ENCODE measurements at regions not wholly inside any gene's neighbourhood (a gene's known extent, or its start where the extent isn't known, plus 50 kb on each side); places are given as distances from the start of the nearest gene placed in this dataset.

DNA sequence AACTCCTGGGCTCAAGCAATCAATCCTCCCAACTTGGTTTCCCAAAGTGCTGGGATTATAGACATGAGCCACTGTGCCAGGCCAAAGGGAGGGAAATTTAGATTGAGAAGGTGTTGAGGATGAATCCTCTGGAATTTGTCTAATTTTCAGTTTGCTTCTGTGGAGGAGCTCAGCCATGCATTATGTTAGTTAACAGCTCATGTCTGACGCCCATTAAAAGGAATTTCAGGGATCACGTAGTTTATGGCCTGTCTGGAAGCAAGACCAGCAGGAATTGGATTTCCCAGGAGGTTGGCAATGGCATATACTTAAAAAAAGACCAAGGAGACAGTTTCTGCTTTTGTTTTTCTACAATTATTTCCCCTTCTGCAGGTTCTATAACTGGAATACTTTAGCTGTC, 165.7 kb downstream of the OTUD1 start:
- H3K36me3 ChIP-seq (ENCODE audit: control insufficient read depth in 4 of 4, insufficient read depth in 4 of 4, low read length in 3 of 4), result no peaks in the 10 kb centered on the region
- 94% methylated on average over 2 of the region's 2 CpGs for whole genome bisulfite sequencing (ENCODE audit: insufficient coverage)
- no peak overlapping the region for H3K27ac ChIP-seq (ENCODE audit: insufficient read depth in 1 of 2, low read depth in 1 of 2, low read length in 2 of 2, poor library complexity in 1 of 2, severe bottlenecking in 2 of 2)
- ChIA-PET POLR2A (no interaction called here), CTCF (interaction anchor here (0.6 kb wide), 1 partner anchor 359 kb away, joined by 3 read pairs; no protein-coding TSS in a partner anchor)
- H3K27me3 ChIP-seq (replicated peaks in 2 of 5; ENCODE audit: control insufficient read depth in 4 of 5, insufficient read depth in 5 of 5, low read length in 4 of 5), result peaks cover 0 to 2% (median 0%) of the 10 kb centered on the region in 5 experiments
- H3K4me1 ChIP-seq (ENCODE audit: control extremely low read depth in 1 of 4, control insufficient read depth in 4 of 4, insufficient read depth in 4 of 4, low read length in 3 of 4), result no peaks in the 10 kb centered on the region
- H3K4me3 ChIP-seq (ENCODE audit: control insufficient read depth in 1 of 7, extremely low read depth in 1 of 7, insufficient read depth in 4 of 7, low read depth in 2 of 7, low read length in 6 of 7), result no peak overlapping the region
- H3K9me3 ChIP-seq (ENCODE audit: control extremely low read depth in 1 of 5, control insufficient read depth in 4 of 5, insufficient read depth in 2 of 5, low read depth in 1 of 5, low read length in 4 of 5), result no peaks in the 10 kb centered on the region
- DNase-seq, result no peak

DNA sequence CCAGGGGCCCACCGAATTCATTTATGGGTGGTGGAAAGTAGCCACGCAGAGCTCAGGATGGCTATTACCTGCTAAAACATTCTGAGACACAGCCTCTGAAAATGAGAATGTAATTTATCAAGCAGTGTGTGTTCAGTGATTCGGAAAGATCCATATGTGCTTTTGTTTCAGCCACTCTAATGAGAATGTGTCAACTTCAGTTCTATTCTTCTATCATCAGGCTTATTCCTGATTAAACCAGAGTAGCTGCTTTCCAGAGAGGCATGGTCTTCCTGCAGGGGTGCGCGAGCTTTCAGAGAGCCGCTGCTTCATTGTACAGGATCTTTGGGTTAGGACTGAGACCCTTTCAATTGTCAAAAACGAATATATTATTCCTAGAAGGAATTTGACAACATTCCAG, 167.6 kb downstream of the OTUD1 start:
- POLR2A ChIA-PET, result no interaction called here
- CTCF ChIA-PET, result no interaction called here
- no peak overlapping the region for H3K4me3 ChIP-seq (ENCODE audit: control insufficient read depth in 1 of 7, extremely low read depth in 1 of 7, insufficient read depth in 4 of 7, low read depth in 2 of 7, low read length in 6 of 7)
- DNase-seq, result no peak
- no peaks in the 10 kb centered on the region for H3K36me3 ChIP-seq (ENCODE audit: control insufficient read depth in 4 of 4, insufficient read depth in 4 of 4, low read length in 3 of 4)
- H3K9me3 ChIP-seq (ENCODE audit: control extremely low read depth in 1 of 5, control insufficient read depth in 4 of 5, insufficient read depth in 2 of 5, low read depth in 1 of 5, low read length in 4 of 5), result no peaks in the 10 kb centered on the region
- 100% methylated on average over 5 of the region's 7 CpGs for WGBS (ENCODE audit: insufficient coverage)
- H3K27ac ChIP-seq (ENCODE audit: insufficient read depth in 1 of 2, low read depth in 1 of 2, low read length in 2 of 2, poor library complexity in 1 of 2, severe bottlenecking in 2 of 2), result no peak overlapping the region
- H3K27me3 ChIP-seq (replicated peaks in 2 of 5; ENCODE audit: control insufficient read depth in 4 of 5, insufficient read depth in 5 of 5, low read length in 4 of 5), result peaks cover 0 to 2% (median 0%) of the 10 kb centered on the region in 5 experiments
- no peaks in the 10 kb centered on the region for H3K4me1 ChIP-seq (ENCODE audit: control extremely low read depth in 1 of 4, control insufficient read depth in 4 of 4, insufficient read depth in 4 of 4, low read length in 3 of 4)

DNA sequence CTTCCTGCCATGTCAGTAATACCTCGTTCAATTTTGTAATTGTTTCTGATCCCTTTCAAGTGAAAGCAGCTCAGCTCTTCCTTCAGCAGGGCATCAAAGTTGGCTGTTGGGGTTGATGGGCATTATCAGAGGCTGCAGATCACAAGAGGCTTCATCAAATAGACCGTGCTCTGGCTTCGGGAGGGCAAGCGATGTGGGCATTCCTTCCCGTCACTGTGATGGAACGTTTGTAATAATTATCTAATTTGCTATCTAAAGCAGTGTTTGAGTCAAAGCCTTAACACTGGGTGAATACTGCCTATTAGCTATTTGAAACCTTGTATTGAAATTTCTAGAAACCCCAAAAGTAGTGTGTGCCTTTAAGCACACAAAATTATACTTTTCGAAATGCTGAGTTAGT, 170.1 kb downstream of the OTUD1 start:
- CTCF ChIA-PET, result no interaction called here
- Histone ChIP-seq H3K9me3 (ENCODE audit: control extremely low read depth in 1 of 5, control insufficient read depth in 4 of 5, insufficient read depth in 2 of 5, low read depth in 1 of 5, low read length in 4 of 5) (no peaks in the 10 kb centered on the region), H3K36me3 (ENCODE audit: control insufficient read depth in 4 of 4, insufficient read depth in 4 of 4, low read length in 3 of 4) (no peaks in the 10 kb centered on the region), H3K4me3 (ENCODE audit: control insufficient read depth in 1 of 7, extremely low read depth in 1 of 7, insufficient read depth in 4 of 7, low read depth in 2 of 7, low read length in 6 of 7) (no peak overlapping the region), H3K27ac (ENCODE audit: insufficient read depth in 1 of 2, low read depth in 1 of 2, low read length in 2 of 2, poor library complexity in 1 of 2, severe bottlenecking in 2 of 2) (no peak overlapping the region), H3K4me1 (ENCODE audit: control extremely low read depth in 1 of 4, control insufficient read depth in 4 of 4, insufficient read depth in 4 of 4, low read length in 3 of 4) (no peaks in the 10 kb centered on the region), H3K27me3 (replicated peaks in 2 of 5; ENCODE audit: control insufficient read depth in 4 of 5, insufficient read depth in 5 of 5, low read length in 4 of 5) (peaks cover 0 to 2% (median 0%) of the 10 kb centered on the region in 5 experiments)
- POLR2A ChIA-PET, result no interaction called here
- DNase-seq, result no peak
- 97% methylated on average over 5 of the region's 7 CpGs for whole genome bisulfite sequencing (ENCODE audit: insufficient coverage)

DNA sequence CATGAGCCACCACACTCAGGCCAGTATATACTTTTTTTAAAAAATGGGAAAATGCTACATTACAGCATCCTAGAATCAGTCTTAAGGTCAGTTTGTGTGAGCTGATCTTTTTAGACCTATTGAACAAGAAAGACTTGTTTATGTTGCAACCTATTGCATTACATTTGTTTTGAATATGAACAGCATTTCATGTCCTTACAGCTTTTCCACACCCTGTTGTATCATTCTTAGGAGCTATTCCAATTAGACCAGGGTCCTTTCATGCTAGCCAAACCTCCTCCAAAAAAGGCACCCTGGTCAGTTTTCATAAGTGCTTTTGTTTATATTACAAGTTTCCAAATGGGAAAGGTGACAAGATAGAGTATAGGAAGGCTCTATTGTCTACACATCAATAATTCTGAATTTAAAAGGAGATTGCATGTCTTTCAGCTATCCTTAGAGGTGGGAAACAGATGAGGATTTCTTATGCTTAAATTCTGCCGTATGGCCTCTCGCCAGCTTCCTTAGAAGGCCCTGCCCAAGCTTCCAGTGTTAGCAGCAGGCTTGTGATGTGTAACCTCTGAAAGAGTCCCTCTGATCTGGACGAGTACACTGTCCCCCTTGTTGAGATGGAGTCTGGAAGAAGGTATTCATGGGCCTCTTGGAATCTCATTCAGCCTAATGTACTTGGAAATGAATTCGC, 171.9 kb downstream of the OTUD1 start:
- CTCF ChIA-PET, result no interaction called here
- WGBS (ENCODE audit: insufficient coverage), result 88% methylated on average over 4 of the region's 4 CpGs

DNA sequence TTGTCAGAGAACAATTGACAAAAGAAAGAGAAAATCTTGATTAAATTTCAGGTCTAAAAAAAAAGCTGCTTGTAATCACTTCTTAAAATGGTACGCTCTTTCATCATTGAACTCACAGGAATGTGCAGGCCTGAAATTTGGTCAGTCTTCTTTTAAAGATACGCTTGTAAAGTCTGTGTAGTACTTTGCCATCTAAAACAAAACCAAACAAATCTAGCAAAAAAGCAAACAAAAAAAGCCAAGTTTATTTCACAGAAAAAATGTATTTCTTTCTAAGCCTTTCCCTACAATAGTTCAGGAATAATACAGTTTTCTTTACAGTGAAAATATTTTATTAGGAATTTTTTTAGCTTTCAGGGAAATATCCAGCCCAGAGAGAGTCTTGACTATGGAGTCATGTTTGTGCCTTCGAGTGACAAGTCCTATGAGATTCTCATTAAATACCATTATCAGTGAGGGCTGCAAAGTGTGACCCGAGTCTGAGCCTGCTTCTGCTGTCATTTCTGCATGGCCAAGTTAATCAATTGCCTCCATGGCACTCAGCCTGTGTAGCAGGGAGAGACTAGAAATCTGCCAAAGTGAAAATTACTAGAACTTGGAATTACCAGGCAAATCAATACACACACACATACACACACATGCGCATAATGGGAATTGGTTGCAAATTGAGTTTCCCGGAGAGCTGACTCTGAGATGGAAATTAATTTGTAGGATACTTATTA, 172.6 kb downstream of the OTUD1 start:
- 82% methylated on average over 2 of the region's 6 CpGs for WGBS (ENCODE audit: insufficient coverage)
- Histone ChIP-seq H3K27me3 (replicated peaks in 2 of 5; ENCODE audit: control insufficient read depth in 4 of 5, insufficient read depth in 5 of 5, low read length in 4 of 5) (peaks cover 0 to 2% (median 0%) of the 10 kb centered on the region in 5 experiments), H3K9me3 (ENCODE audit: control extremely low read depth in 1 of 5, control insufficient read depth in 4 of 5, insufficient read depth in 2 of 5, low read depth in 1 of 5, low read length in 4 of 5) (no peaks in the 10 kb centered on the region), H3K4me1 (ENCODE audit: control extremely low read depth in 1 of 4, control insufficient read depth in 4 of 4, insufficient read depth in 4 of 4, low read length in 3 of 4) (no peaks in the 10 kb centered on the region), H3K4me3 (ENCODE audit: control insufficient read depth in 1 of 7, extremely low read depth in 1 of 7, insufficient read depth in 4 of 7, low read depth in 2 of 7, low read length in 6 of 7) (no peak overlapping the region), H3K36me3 (ENCODE audit: control insufficient read depth in 4 of 4, insufficient read depth in 4 of 4, low read length in 3 of 4) (no peaks in the 10 kb centered on the region), H3K27ac (ENCODE audit: insufficient read depth in 1 of 2, low read depth in 1 of 2, low read length in 2 of 2, poor library complexity in 1 of 2, severe bottlenecking in 2 of 2) (no peak overlapping the region)
- CTCF ChIA-PET, result no interaction called here
- no peak for DNase-seq
- POLR2A ChIA-PET, result no interaction called here

More for the DNA sequence above, 171.9 kb downstream of the OTUD1 start:
- DNase-seq, result no peak
- Histone ChIP-seq H3K27me3 (replicated peaks in 2 of 5; ENCODE audit: control insufficient read depth in 4 of 5, insufficient read depth in 5 of 5, low read length in 4 of 5) (peaks cover 0 to 2% (median 0%) of the 10 kb centered on the region in 5 experiments), H3K4me1 (ENCODE audit: control extremely low read depth in 1 of 4, control insufficient read depth in 4 of 4, insufficient read depth in 4 of 4, low read length in 3 of 4) (no peaks in the 10 kb centered on the region), H3K9me3 (ENCODE audit: control extremely low read depth in 1 of 5, control insufficient read depth in 4 of 5, insufficient read depth in 2 of 5, low read depth in 1 of 5, low read length in 4 of 5) (no peaks in the 10 kb centered on the region), H3K27ac (ENCODE audit: insufficient read depth in 1 of 2, low read depth in 1 of 2, low read length in 2 of 2, poor library complexity in 1 of 2, severe bottlenecking in 2 of 2) (no peak overlapping the region), H3K36me3 (ENCODE audit: control insufficient read depth in 4 of 4, insufficient read depth in 4 of 4, low read length in 3 of 4) (no peaks in the 10 kb centered on the region), H3K4me3 (ENCODE audit: control insufficient read depth in 1 of 7, extremely low read depth in 1 of 7, insufficient read depth in 4 of 7, low read depth in 2 of 7, low read length in 6 of 7) (no peak overlapping the region)
- POLR2A ChIA-PET, result no interaction called here

DNA sequence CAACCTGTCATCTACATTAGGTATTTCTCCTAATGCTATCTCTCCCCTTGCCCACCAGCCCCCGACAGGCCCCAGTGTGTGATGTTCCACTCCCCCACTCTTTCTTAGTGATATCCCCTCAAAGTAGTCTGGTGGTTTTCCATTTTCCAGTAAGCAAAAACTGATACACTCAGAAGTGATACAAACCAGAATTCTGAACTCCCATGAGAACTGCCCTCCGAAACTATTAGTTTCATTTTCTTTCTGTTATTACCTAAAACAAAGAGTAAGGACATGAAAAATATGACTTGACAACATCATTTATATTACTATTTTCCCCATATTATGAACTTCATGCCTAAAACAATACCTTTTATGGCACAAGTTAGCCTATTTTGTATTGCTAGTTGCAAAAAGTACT, 175.0 kb downstream of the OTUD1 start:
- Histone ChIP-seq H3K36me3 (ENCODE audit: control insufficient read depth in 4 of 4, insufficient read depth in 4 of 4, low read length in 3 of 4) (no peaks in the 10 kb centered on the region), H3K27me3 (replicated peaks in 2 of 5; ENCODE audit: control insufficient read depth in 4 of 5, insufficient read depth in 5 of 5, low read length in 4 of 5) (peaks cover 0 to 2% (median 0%) of the 10 kb centered on the region in 5 experiments), H3K4me1 (ENCODE audit: control extremely low read depth in 1 of 4, control insufficient read depth in 4 of 4, insufficient read depth in 4 of 4, low read length in 3 of 4) (no peaks in the 10 kb centered on the region), H3K4me3 (ENCODE audit: control insufficient read depth in 1 of 7, extremely low read depth in 1 of 7, insufficient read depth in 4 of 7, low read depth in 2 of 7, low read length in 6 of 7) (no peak overlapping the region), H3K9me3 (ENCODE audit: control extremely low read depth in 1 of 5, control insufficient read depth in 4 of 5, insufficient read depth in 2 of 5, low read depth in 1 of 5, low read length in 4 of 5) (peaks cover 0 to under 1% (median 0%) of the 10 kb centered on the region in 5 experiments), H3K27ac (ENCODE audit: insufficient read depth in 1 of 2, low read depth in 1 of 2, low read length in 2 of 2, poor library complexity in 1 of 2, severe bottlenecking in 2 of 2) (no peak overlapping the region)
- POLR2A ChIA-PET, result no interaction called here
- 100% methylated on average over 1 of the region's 2 CpGs for WGBS (ENCODE audit: insufficient coverage)
- CTCF ChIA-PET, result no interaction called here
- DNase-seq, result no peak

DNA sequence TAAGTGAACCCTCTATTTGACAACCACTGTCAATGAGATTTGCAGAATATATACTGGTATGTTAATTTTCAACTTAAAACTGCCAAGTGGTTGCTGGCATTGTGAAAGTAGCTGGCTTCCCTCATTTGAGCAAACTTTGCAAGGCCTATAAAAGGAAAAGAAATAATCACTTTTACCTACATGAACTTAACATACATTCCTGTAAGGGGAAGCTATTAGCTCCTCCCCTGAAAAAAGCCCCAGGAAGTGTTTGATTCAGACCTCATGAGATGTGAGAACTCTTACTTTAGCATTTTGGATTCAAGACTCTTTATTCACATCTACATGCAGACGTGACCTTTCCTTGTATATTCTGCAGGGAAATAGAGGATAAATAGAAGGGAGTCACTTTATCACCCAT, 175.6 kb downstream of the OTUD1 start:
- no peaks in the 10 kb centered on the region for H3K36me3 ChIP-seq (ENCODE audit: control insufficient read depth in 4 of 4, insufficient read depth in 4 of 4, low read length in 3 of 4)
- H3K4me1 ChIP-seq (ENCODE audit: control extremely low read depth in 1 of 4, control insufficient read depth in 4 of 4, insufficient read depth in 4 of 4, low read length in 3 of 4), result no peaks in the 10 kb centered on the region
- POLR2A ChIA-PET, result no interaction called here
- peaks cover 0 to 2% (median 0%) of the 10 kb centered on the region in 5 experiments for H3K27me3 ChIP-seq (replicated peaks in 2 of 5; ENCODE audit: control insufficient read depth in 4 of 5, insufficient read depth in 5 of 5, low read length in 4 of 5)
- no peak overlapping the region for H3K27ac ChIP-seq (ENCODE audit: insufficient read depth in 1 of 2, low read depth in 1 of 2, low read length in 2 of 2, poor library complexity in 1 of 2, severe bottlenecking in 2 of 2)
- CTCF ChIA-PET, result no interaction called here
- H3K9me3 ChIP-seq (ENCODE audit: control extremely low read depth in 1 of 5, control insufficient read depth in 4 of 5, insufficient read depth in 2 of 5, low read depth in 1 of 5, low read length in 4 of 5), result peaks cover 0 to 1% (median 0%) of the 10 kb centered on the region in 5 experiments
- no peak overlapping the region for H3K4me3 ChIP-seq (ENCODE audit: control insufficient read depth in 1 of 7, extremely low read depth in 1 of 7, insufficient read depth in 4 of 7, low read depth in 2 of 7, low read length in 6 of 7)
- no peak for DNase-seq
- WGBS (ENCODE audit: insufficient coverage), result no CpG with 5 or more reads among the region's 1 CpG
